ENCODE measurements at regions not wholly inside any gene's neighbourhood (a gene's known extent, or its start where the extent isn't known, plus 50 kb on each side); places are given as distances from the start of the nearest gene placed in this dataset.

DNA sequence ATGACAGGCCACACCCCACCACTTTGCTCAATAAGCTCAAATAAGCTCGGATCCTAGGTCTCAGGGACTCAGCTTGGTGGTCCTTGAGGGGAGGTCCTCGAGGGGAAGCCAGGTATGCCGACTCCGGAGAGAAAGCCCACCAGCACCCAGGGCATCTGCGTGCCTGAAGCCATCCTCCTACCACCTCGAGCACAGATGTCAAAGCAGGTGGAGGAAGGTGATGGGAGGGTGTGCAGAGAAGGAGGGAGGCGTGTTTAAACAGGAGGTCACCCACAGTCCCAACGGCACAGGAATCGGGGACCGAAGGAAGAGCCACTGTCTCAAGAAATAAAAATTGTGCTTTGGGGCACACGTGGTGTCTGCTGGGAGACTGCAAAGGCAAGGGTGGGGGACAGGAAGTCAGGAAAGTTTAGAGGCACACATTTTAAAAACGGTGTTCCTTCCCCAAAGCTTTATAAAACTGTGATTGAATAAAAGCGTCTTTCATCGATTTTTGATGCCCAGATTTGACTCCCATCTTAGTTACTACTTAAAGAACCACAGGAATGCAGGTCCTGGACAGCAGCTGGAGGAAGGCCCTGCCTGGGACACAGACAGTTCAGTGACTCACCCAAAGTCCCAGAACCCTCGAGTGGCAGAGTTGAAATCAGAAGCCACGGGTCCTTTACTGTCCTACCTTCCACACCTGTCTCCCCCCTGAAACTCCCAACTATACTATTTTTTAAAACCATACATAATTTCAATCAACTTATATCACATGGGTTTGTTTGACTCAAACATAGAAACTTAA is 221.0 kb upstream of the PDE10A start:
- intact Hi-C loops (cut with micrococcal nuclease): no loop called here

DNA sequence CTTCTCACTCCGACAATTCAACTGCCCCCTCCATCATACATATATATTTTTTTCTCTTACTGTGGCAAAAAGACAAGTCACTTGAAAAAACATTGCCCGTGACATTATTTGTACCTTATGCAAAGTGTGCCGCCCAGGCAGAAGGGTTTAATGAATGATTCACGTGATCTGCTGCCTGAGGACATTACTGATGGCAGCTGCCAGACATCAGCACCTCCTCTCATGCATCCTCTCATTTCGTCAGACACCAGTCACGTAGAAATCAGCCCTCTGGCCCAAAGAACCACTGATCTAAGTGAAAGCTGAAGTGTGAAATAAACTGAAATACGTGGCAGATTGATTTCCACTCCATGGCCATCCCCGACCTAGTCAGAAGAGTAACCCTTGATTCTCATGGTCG is 218.8 kb upstream of the PDE10A start:
- intact Hi-C loops (cut with micrococcal nuclease): no loop called here

DNA sequence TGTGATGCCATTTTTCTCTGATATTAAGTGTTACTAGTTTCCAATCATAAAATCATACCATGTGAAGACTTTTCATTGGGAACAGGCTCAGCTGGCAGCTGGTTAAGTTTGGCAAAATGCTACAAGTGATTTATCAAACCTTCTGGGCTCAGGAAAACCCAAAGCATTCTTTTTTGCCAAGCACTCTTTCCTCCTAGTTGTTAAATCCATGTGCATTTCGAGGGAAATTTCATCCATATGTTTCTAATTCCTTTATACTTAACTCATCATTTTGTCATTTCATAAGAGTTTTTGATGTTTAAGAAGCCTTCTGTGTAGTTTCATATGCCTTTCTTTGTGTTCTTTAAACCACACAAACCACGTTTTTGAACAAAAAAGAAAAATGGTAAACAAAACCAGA is 217.6 kb upstream of the PDE10A start:
- intact Hi-C loops (cut with micrococcal nuclease): no loop called here

DNA sequence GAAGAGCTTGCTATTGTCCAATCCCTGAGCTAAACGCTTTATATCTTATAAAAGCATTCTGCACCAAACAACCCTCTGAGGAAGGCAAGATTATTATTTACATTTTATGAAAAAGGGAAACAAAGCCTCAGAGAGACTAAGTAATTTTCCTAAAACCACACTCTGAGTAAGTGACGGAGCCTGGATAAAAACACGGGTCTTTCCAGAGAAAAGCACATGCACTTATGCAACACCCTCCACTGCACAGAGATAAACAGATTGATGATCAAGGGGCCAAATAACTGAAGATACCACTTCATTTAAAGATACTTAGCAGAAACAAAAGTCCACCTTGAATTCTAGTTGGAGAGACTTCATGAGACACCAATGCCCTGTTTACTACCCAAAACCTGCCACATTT is 214.7 kb upstream of the PDE10A start:
- intact Hi-C loops (cut with micrococcal nuclease): no loop called here

DNA sequence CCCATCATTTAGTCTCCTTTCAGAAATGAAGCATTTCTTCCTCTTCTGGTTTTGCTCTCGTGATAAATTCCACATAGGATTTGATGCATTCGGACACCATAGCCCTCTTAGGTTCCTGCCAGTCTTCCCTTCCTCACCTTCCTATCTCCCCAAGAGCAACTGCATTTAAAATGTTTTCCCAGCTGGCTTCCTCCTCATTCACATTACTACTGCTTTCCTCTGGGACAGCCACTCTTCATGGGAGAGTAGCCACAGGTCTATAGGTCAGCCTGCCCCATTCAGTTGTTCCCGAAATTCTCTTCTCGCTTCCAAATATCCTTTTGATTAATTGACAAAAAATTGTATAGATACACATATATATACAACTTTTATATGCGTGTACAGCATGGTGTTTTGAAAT is 214.2 kb upstream of the PDE10A start:
- intact Hi-C loops (cut with micrococcal nuclease): no loop called here

DNA sequence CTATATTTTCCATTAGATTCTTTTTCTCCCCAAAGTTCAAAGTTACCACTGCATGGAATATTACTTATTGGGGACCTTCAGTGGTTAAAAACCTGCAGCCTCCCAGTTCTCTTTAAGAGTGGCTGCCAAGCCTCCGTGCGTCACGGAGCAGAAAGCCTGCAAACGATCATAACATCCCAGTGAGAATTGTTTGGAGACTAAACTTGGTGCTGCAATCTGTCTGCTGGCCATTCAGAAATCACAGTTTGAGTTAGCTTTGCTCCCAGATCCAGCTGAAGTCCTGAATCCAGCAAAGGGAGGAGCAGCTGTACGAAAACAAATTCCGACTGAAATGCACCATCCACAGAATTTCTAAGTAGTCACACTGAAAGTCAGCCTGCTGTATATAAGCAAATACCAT is 213.5 kb upstream of the PDE10A start:
- intact Hi-C loops (cut with micrococcal nuclease): no loop called here

DNA sequence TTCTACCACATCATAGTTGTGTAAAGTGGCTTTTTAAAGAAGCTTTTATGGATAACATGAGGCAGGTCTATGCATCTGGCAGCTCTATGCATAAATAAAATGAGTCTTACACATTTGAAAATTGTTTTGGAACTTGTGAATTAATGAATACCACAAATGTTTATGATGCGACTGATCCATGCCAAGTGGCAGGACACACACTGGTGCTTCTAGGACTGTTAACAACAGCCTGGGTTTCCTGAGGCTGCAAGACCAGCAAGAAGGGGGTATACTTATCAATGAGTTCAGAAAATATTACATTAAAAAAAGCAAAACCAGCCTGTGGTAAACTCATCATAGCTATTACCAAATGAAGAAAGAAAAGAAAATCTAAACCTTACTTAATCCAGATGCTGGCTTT is 212.9 kb upstream of the PDE10A start:
- intact Hi-C loops (cut with micrococcal nuclease): no loop called here

GRCh38 chr6:165873976-165874375 is 210.9 kb upstream of the PDE10A start:
- intact Hi-C loops (cut with micrococcal nuclease): no loop called here

- intact Hi-C loops (cut with micrococcal nuclease): no loop called here
These were observed 209.8 kb upstream of the PDE10A start for GRCh38 chr6:165872811-165873210.

GRCh38 chr6:165872311-165872710 is 209.3 kb upstream of the PDE10A start:
- intact Hi-C loops (cut with micrococcal nuclease): no loop called here

DNA sequence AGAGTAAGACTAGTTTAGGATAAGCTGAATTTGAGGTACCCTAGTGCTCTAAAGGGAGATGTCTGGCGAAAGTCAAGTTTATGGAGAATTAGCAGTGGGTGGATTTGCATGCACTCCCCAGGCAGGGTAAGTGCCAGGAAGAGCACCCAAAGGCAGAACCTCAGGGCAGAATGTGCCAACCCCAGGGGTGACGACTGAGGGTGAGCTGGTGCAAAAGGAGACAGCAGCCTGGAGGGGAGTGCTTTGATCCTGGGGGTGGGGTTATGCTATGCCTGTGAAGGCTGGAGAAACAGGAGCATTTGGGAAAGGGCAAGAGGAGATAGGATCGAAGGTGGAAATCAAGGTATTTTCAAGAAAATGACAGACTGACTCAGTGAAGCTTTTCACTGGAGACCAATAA is 208.5 kb upstream of the PDE10A start:
- intact Hi-C loops (cut with micrococcal nuclease): no loop called here

DNA sequence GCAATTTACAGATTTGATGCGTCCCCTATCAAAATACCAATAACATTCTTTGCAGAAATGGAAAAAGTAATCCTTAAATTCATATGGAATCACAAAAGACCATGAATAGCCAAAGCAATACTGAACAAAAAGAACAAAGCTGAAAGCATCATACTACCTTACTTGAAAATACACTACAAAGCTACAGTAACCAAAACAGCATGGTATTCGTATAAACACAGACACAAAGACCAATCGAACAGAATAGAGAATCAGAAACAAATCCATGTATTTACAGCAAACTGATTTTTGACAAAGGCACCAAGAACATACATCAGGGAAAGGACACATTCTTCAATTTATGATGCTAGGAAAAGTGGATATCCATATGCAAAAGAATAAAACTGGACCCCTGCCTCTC is 206.5 kb upstream of the PDE10A start:
- intact Hi-C loops (cut with micrococcal nuclease): no loop called here

- intact Hi-C loops (cut with micrococcal nuclease): no loop called here
These were observed 201.9 kb upstream of the PDE10A start for GRCh38 chr6:165864925-165865324.

- intact Hi-C loops (cut with micrococcal nuclease): no loop called here
These were observed 201.2 kb upstream of the PDE10A start for GRCh38 chr6:165864218-165864617.

- intact Hi-C loops (cut with micrococcal nuclease): no loop called here
These were observed 200.8 kb upstream of the PDE10A start for GRCh38 chr6:165863801-165864200.

DNA sequence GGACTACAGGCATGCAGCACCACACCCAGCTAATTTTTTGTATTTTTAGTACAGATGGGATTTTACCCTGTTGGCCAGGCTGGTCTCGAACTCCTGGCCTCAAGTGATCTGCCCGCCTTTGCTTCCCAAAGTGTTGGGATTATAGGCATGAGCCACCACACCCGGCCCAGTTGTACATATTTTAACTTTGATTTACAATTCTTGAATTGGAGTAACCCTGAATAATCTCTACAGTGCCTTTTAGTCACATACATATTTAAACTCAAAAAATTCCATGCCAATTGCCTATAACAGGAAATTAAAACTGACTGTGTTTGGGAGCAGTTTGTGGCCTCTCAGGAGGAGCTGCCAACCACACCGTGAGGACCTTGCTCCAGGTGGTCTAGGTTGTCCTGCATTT is 199.8 kb upstream of the PDE10A start:
- intact Hi-C loops (cut with micrococcal nuclease): no loop called here

DNA sequence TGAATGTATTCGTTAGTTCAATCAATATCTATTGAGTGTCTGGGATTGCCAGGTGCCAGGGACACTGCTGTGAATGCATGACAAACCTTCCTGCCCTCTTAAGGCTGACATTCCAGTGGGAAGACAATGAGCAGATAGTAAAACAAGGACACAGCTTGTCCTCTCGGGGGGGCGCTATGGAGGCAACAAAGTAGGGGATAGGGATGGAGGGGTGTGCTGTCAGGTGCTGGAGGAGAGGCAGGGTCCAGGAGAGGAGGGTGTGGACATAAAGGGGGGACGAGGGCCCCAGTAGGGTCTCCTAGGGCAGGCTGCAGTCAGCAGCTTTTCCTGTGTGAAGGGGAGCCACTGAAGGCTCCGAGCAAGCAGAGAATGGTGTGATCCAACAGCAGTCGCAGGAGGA is 198.2 kb upstream of the PDE10A start:
- intact Hi-C loops (cut with micrococcal nuclease): no loop called here

DNA sequence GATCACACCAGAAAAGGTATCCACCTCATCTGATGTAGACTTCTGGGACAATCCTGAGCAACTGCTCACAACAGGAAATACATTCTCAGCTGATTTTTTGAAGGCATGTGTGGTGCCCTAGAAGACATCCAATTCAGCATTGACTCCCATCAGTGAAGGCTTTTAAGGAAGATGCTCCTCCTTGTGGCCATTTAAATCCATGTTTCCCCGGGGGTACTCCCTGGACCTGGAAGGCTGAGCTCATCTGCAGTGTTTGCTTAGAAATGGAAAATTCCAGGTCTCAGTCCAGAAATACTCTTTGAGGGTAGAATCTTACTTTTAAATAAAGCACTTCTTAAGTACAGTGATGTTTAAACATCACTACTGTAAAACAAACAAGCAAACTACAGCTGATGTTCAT is 195.5 kb upstream of the PDE10A start:
- intact Hi-C loops (cut with micrococcal nuclease): no loop called here

- intact Hi-C loops (cut with micrococcal nuclease): no loop called here
These were observed 192.8 kb upstream of the PDE10A start for GRCh38 chr6:165855856-165856255.

DNA sequence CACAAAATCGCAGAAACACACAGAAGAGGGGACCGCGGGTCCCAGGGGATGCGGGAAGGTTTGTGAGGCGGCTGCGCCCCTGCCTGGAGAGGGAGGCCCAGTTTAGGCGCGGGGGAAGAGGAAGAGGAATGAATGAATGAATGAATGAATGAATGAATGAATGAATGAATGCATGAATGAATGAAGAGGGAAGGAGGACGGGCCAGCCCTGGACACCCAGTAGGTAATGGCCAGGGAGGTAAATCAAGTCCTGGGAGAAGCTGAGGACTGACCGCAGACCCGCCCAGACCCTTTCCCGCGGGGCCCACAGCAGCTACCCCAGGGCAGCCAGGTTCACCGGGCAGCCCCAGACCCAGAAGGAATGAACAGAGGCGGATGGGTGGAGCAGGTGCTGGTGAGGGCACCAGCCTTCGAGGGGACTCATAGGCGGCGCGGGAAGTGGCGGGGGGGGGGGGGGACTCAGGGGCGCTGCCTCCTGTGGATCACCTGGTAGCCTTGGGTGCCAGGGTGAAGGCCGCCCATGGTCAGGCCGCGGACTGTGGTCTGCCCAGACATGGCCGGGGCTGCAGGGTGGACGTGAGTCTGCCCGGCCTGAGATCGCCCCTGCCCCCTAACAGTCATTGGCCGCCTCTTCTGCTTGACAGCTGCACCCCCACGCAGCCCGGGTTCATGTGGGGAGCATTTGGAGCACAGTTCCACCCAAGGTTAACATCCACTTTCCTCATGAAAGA is 192.0 kb upstream of the PDE10A start:
- intact Hi-C loops (cut with micrococcal nuclease): loop anchor here (5.0 kb wide), 1 partner anchor 193 kb away; the partner anchor contains the start of gene PDE10A

DNA sequence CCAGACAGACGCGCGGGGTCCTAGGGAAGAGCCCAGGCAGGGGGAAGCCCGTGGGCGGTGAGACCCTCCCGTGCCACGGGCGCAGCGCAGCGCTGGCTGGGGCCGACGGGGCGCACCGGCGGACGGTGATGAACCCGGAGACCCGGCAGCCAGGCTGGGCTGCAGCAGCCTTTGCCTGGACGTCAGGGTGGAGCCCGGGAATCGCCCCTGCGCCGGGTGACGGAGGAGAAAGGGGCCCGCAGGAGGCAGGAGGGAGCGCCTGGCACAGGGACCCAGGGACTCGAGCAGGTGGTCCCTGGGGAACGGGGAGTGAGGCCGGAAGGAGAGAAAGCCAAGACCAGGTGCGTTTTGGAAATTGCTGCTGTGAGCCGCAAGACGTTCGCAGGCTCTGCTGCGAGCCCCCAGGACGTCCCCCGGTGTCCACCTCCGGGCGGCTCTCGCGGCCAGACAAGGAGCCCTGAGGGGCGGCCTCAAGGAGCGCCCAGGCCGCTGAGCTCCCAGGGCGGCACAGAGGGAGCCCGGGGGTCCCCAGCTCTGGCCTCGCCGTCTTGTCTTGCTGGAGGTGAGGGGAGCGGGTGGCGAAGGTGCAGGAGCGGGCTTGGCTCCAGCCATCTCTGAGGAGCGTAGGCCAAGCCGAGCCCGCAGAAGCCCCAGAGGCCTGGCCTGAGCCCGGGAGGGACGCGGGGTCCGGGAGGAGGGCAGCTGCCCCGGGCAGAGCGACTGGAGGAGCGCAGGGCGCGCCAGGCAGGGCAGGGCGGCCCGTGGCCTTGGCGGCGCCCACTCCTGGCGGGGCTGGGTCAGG is 191.2 kb upstream of the PDE10A start:
- intact Hi-C loops (cut with micrococcal nuclease): loop anchor here (5.0 kb wide), 1 partner anchor 192 kb away; the partner anchor contains the start of gene PDE10A

- intact Hi-C loops (cut with micrococcal nuclease): loop anchor here (5.0 kb wide), 1 partner anchor 190 kb away; the partner anchor contains the start of gene PDE10A
These were observed 189.6 kb upstream of the PDE10A start for GRCh38 chr6:165852676-165853075.
